ENCODE measurements at regions not wholly inside any gene's neighbourhood (a gene's known extent, or its start where the extent isn't known, plus 50 kb on each side); places are given as distances from the start of the nearest gene placed in this dataset.

DNA sequence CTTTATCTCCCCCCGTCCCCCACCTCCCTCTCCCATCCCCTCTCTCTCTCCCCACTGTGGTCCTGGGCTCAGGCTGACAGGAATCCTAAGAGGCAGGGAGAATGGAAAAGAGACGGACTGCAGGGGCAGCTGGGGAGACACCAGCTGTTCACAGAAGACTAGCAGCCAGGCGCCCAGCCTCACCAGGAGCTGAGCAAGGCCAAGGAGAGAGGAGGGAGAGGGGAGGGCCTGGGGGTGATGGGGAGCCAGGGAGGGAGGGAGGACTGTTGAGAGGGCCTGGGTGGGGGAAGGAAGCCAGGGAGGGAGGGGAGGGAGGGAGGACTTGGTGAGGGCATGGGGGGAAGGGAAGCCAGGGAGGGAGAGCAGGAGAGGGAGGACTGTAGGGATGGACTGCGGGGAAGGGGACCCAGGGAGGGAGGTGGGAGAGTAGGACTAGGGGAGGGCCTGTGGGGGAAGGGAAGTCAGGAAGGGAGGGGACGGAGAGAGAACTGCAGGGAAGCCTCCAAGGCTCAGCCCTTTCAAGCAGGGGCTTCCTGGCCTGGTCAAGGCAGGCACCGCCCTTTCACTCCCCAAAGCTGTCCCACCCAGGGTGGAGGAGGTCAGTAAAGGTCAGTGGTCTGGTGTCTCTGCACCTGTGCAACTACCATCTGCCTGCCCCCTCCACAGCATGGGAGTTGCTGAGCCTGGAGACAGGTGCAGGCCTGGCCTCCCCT lies 517.7 kb upstream of the MYT1L start:
- DNase-seq (ENCODE audit: low read depth) = no peak

- DNase-seq (ENCODE audit: low read depth) = no peak
These were observed 517.1 kb upstream of the MYT1L start for GRCh38 chr2:2848198-2848597.

GRCh38 chr2:2847209-2847676 lies 516.2 kb upstream of the MYT1L start:
- no peak for DNase-seq (ENCODE audit: low read depth)

GRCh38 chr2:2846332-2847208 lies 515.5 kb upstream of the MYT1L start:
- DNase-seq (ENCODE audit: low read depth) = no peak

- no peak for DNase-seq (ENCODE audit: low read depth)
These were observed 514.8 kb upstream of the MYT1L start for GRCh38 chr2:2845806-2846315.

- no peak for DNase-seq (ENCODE audit: low read depth)
These were observed 514.2 kb upstream of the MYT1L start for GRCh38 chr2:2845267-2845666.

GRCh38 chr2:2843969-2844548 lies 513.0 kb upstream of the MYT1L start:
- no peak for DNase-seq (ENCODE audit: low read depth)

DNA sequence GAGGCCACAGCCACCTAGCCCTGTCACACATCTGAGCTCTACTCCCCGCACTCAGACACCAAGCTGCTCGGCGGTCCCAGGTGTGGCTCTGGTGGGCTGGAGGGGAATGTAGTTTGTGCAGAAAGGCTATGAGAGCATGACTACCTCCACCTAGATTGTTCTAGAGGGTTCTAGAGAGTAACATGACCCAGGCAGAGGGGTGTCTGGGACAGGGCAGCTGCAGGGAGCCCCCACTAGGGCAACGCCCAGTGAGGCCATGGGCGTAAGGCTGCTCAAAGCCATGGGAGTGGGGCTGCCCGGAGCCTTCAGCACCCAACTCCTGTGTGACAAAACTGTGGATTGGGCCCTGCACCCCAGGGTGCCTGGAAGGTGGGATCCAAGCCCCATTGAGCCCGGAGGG lies 511.4 kb upstream of the MYT1L start:
- DNase-seq (ENCODE audit: low read depth) = no peak

GRCh38 chr2:2840681-2841300 lies 509.7 kb upstream of the MYT1L start:
- DNase-seq (ENCODE audit: low read depth) = no peak

DNA sequence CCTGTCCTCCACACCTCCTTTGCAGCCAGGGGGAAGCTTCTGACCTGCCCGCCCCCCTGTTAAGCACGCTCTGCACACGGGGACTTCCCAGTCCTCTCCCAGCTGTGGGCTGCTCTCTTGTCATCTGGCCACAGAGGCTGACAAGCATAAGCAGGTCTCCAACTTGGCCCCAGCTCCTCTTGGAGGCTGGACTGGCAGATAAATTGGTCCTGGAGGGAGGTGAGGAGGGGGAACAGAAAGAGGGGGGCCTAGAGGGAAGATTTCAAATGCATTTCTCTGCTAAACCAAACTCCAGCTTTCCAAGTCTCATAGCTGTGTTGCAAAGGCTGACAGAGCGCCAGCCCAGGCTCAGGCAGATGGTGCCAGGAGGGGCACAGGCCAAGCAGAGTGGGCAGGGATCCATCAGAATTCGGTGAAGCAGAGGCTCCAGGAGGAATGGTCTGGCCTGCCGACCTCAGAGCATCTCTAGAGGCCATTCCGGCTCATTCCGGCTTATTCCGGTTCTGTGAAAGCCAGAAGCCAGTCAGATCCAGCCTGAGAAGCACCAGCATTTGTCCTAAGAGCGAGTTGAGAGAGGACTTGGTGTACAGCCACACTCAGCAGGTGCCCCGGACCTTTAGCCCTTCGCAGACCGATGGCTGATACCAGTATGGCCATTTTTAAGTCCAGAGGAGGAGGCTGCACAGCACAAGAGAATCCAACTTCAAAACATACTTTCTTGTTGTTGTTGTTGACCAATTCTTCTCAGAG lies 508.9 kb upstream of the MYT1L start:
- no peak for DNase-seq (ENCODE audit: low read depth)

- DNase-seq (ENCODE audit: low read depth) = no peak
These were observed 508.3 kb upstream of the MYT1L start for GRCh38 chr2:2839393-2839781.

GRCh38 chr2:2838548-2838845 lies 507.4 kb upstream of the MYT1L start:
- DNase-seq (ENCODE audit: low read depth) = no peak

DNA sequence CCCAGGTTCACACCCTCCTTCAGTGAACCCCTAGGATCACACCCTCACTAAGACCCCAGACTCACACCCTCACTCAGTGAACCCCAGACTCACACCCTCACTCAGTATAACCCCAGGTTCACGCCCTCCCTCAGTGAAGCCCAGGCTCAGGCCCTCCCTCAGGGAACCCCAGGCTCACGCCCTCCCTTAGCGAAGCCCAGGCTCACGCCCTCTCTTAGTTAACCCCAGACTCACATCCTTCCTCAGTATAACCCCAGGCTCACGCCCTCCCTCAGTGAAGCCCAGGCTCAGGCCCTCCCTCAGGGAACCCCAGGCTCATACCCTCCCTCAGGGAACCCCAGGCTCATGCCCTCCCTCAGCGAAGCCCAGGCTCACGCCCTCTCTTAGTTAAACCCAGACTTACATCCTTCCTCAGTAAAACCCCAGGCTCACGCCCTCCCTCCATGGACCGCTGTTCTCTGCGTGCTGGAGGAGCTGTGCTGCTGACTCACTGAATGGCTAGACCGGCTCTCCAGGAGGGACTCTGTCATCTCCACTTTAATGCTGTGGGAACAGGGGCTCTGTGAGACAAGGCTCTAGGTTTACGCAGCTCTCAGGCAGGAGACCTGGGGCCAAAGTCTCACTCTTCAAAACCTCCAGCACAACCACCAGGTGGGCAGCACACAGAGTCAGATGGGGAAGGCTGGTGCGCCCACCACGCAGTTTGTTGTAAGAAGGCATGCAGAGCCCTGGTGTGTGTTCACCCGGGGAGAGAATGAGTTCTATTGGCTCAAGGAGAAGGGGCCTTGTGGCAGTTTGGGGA lies 506.9 kb upstream of the MYT1L start:
- DNase-seq (ENCODE audit: low read depth) = no peak

DNA sequence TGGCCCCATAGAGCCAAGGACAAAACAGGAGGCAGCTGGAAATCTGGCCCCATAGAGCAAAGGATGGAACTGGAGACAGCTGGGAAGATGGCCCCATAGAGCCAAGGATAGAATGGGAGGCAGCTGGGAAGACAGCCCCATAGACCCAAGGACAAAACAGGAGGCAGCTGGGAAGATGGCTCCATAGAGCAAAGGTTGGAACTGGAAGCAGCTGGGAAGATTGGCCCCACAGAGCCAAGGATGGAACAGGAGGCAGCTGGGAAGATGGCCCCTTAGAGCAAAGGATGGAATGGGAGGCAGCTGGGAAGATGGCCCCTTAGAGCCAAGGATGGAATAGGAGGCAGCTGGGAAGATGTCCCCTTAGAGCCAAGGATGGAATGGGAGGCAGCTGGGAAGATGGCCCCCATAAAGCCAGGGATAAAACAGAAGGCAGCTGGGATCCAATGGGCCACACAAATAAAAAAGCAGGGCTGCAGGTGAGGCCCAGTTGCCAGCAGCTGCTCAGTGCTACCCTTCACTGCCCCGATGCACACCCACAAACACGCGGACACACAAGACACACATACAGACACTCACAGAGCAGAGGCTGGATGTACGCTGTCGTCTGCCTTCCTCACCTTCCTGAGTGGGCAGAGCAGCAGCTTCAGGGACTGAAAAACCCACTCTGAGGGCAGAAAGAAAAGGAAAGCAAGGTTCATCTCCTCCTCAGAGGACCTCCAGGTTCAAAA lies 505.4 kb upstream of the MYT1L start:
- DNase-seq (ENCODE audit: low read depth) = no peak

- no peak for DNase-seq (ENCODE audit: low read depth)
These were observed 503.6 kb upstream of the MYT1L start for GRCh38 chr2:2834516-2835254.

DNA sequence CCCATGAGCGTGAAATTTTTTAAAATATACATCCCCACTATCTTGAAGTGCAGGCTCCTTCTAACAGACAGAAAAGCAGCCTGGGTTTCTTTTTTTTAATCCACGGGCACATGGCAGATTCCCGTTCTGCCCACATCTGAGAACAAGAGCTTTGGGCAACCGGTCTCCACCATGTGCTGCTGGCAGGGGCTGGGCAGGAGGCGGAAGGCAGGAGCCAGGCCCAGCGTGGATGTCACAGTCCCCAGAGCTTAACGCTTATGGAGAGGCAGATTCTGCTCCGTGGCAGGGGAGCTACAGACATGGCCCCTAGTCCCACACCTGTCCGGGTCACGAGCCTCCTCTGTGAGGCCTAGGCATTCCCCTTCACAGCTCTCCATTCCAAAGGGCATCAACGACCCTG lies 503.0 kb upstream of the MYT1L start:
- no peak for DNase-seq (ENCODE audit: low read depth)

GRCh38 chr2:2832657-2833056 lies 501.6 kb upstream of the MYT1L start:
- no peak for DNase-seq (ENCODE audit: low read depth)

- DNase-seq (ENCODE audit: low read depth) = no peak
These were observed 500.6 kb upstream of the MYT1L start for GRCh38 chr2:2831633-2832032.

GRCh38 chr2:2830576-2830975 lies 499.5 kb upstream of the MYT1L start:
- no peak for DNase-seq (ENCODE audit: low read depth)

Data from stimulated activated CD8-positive, alpha-beta memory T cell treated with anti-CD3 and anti-CD28 coated beads, Interleukin-7, amount 100 ng/mL, for 24 hours (primary cell).